Neural cell (in vitro differentiated cells): ENCODE measurements at regions not wholly inside any gene's neighbourhood (a gene's known extent, or its start where the extent isn't known, plus 50 kb on each side); places are given as distances from the start of the nearest gene placed in this dataset.

Experiments used
- H2AFZ ChIP-seq: fragments of 200-600, 300-800 bp; sonication (generic), shearing (Covaris generic); 2 replicates; pipeline ENCODE4 v1.6.0; 2014; ENCODE audit warnings: low read depth, mild to moderate bottlenecking, antibody characterized with exemption, low read length, moderate library complexity
- H3F3A ChIP-seq: fragments of 200-600 bp; shearing (Covaris generic); 2 replicates; pipeline ENCODE4 v1.6.1; 2016; ENCODE audit warnings: mild to moderate bottlenecking, moderate library complexity, mixed read lengths, antibody characterized with exemption, low read length; ENCODE audit not compliant: insufficient read depth, poor library complexity, severe bottlenecking
- H3K27ac ChIP-seq: fragments of 200-600, 300-800 bp; sonication (generic), shearing (Covaris generic); 2 replicates; pipeline ENCODE4 v1.5.1; 2014; ENCODE audit warnings: mild to moderate bottlenecking, low read length, moderate library complexity
- H3K27me3 ChIP-seq: fragments of 300-800, 200-600 bp; sonication (generic), shearing (Covaris generic); 2 replicates; pipeline ENCODE4 v1.6.0; 2014; ENCODE audit warnings: mild to moderate bottlenecking, low read depth, low read length, moderate library complexity; ENCODE audit not compliant: insufficient read depth
- H3K36me3 ChIP-seq: fragments of 300-800, 200-600 bp; sonication (generic), shearing (Covaris generic); 2 replicates; pipeline ENCODE4 v1.5.1; 2014; ENCODE audit warnings: mild to moderate bottlenecking, antibody characterized with exemption, low read length, moderate library complexity; ENCODE audit not compliant: insufficient read depth
- H3K4me2 ChIP-seq: fragments of 300-800, 200-600 bp; sonication (generic), shearing (Covaris generic); 2 replicates; pipeline ENCODE4 v1.6.0; 2014; ENCODE audit warnings: mild to moderate bottlenecking, low read length
- H3K4me3 ChIP-seq: fragments of 300-800, 200-600 bp; sonication (generic), shearing (Covaris generic); 2 replicates; pipeline ENCODE4 v1.5.1; 2014; ENCODE audit warnings: mild to moderate bottlenecking, low read length, moderate library complexity
- H3K79me2 ChIP-seq: fragments of 200-600 bp; shearing (Covaris generic); replicated peaks from 2 replicates; pipeline ENCODE4 v1.6.0; 2014; ENCODE audit warnings: mild to moderate bottlenecking, low read length, moderate library complexity; ENCODE audit not compliant: insufficient read depth
- H3K9ac ChIP-seq: fragments of 300-800, 200-600 bp; sonication (generic), shearing (Covaris generic); 2 replicates; pipeline ENCODE4 v1.6.1; 2016; ENCODE audit warnings: mild to moderate bottlenecking, low read length, mixed read lengths
- H3K9me2 ChIP-seq: fragments of 200-600 bp; shearing (Covaris generic); 2 replicates; pipeline ENCODE4 v1.6.1; 2016; ENCODE audit warnings: mild to moderate bottlenecking, low read length, mixed read lengths; ENCODE audit not compliant: insufficient read depth
- H3K9me3 ChIP-seq: fragments of 200-600, 300-800 bp; sonication (generic), shearing (Covaris generic); 2 replicates; pipeline ENCODE4 v1.6.1; 2016; ENCODE audit warnings: mild to moderate bottlenecking, mixed run types, low read length, moderate library complexity, mixed read lengths
- H4K20me1 ChIP-seq: fragments of 200-600 bp; shearing (Covaris generic); 2 replicates; pipeline ENCODE4 v1.6.1; 2016; ENCODE audit warnings: mild to moderate bottlenecking, mixed run types; ENCODE audit not compliant: insufficient read depth
- EP300 ChIP-seq: fragments of 450-650 bp; conservative IDR thresholded peaks from 2 replicates; pipeline ENCODE4 v1.6.1; 2014; ENCODE audit warnings: antibody characterized with exemption, mild to moderate bottlenecking, moderate library complexity; ENCODE audit not compliant: poor library complexity, severe bottlenecking
- EZH2 ChIP-seq: fragments of 200-600, 300-800 bp; shearing (Covaris generic), sonication (generic); IDR thresholded peaks from 2 replicates; pipeline ENCODE4 v1.6.1; 2014; ENCODE audit warnings: antibody characterized with exemption, low read length, borderline replicate concordance, mild to moderate bottlenecking; ENCODE audit not compliant: insufficient read depth, poor library complexity, severe bottlenecking
- MXI1 ChIP-seq: fragments of 450-650 bp; conservative IDR thresholded peaks from 2 replicates; pipeline ENCODE4 v1.6.1; 2014; ENCODE audit warnings: antibody characterized with exemption, mild to moderate bottlenecking; ENCODE audit not compliant: poor library complexity, severe bottlenecking
- POLR2AphosphoS5 ChIP-seq: IDR thresholded peaks from 2 replicates; pipeline ENCODE4 v1.6.1; 2012
- RAD21 ChIP-seq: fragments of 450-650 bp; conservative IDR thresholded peaks from 2 replicates; pipeline ENCODE4 v1.6.1; 2014; ENCODE audit warnings: antibody characterized with exemption, mild to moderate bottlenecking, moderate library complexity
- REST ChIP-seq: IDR thresholded peaks from 2 replicates; pipeline ENCODE4 v1.6.1; 2012; ENCODE audit warnings: borderline replicate concordance
- SMC3 ChIP-seq: fragments of 450-650 bp; conservative IDR thresholded peaks from 2 replicates; pipeline ENCODE4 v1.6.1; 2014; ENCODE audit warnings: antibody characterized with exemption, mild to moderate bottlenecking, moderate library complexity; ENCODE audit not compliant: poor library complexity
- TAF1 ChIP-seq: IDR thresholded peaks from 2 replicates; pipeline ENCODE4 v1.6.1; 2012; ENCODE audit warnings: low read depth
- TF ChIP-seq, protein P1 (sequence below): fragments of 450-650 bp; IDR thresholded peaks from 2 replicates; pipeline ENCODE4 v1.5.1; 2014; ENCODE audit warnings: antibody characterized with exemption, mild to moderate bottlenecking, moderate library complexity; ENCODE audit not compliant: poor library complexity, severe bottlenecking

GRCh38 chr5:126360467-126360866 is 62.7 kb upstream of the GRAMD2B start:
- no peaks in the 10 kb centered on the region for H3K9me2 ChIP-seq
- no peak overlapping the region for H3K9ac ChIP-seq
- H4K20me1 ChIP-seq: no peaks in the 10 kb centered on the region
- no peaks in the 10 kb centered on the region for H3K36me3 ChIP-seq
- H3K27me3 ChIP-seq: no peaks in the 10 kb centered on the region
- no peaks in the 10 kb centered on the region for H3F3A ChIP-seq
- H3K27ac ChIP-seq: no peak overlapping the region
- no peak overlapping the region for H2AFZ ChIP-seq
- no peak overlapping the region for H3K4me2 ChIP-seq
- TF ChIP-seq REST (no peak), POLR2AphosphoS5 (no peak), RAD21 (no peak), TAF1 (no peak), SMC3 (no peak), MXI1 (no peak), EP300 (no peak), EZH2 (no peak)
- TF ChIP-seq, protein P1, sequence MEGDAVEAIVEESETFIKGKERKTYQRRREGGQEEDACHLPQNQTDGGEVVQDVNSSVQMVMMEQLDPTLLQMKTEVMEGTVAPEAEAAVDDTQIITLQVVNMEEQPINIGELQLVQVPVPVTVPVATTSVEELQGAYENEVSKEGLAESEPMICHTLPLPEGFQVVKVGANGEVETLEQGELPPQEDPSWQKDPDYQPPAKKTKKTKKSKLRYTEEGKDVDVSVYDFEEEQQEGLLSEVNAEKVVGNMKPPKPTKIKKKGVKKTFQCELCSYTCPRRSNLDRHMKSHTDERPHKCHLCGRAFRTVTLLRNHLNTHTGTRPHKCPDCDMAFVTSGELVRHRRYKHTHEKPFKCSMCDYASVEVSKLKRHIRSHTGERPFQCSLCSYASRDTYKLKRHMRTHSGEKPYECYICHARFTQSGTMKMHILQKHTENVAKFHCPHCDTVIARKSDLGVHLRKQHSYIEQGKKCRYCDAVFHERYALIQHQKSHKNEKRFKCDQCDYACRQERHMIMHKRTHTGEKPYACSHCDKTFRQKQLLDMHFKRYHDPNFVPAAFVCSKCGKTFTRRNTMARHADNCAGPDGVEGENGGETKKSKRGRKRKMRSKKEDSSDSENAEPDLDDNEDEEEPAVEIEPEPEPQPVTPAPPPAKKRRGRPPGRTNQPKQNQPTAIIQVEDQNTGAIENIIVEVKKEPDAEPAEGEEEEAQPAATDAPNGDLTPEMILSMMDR: no peak
- H3K4me3 ChIP-seq: no peak overlapping the region
- H3K79me2 ChIP-seq: no peaks in the 10 kb centered on the region
- H3K9me3 ChIP-seq: no peaks in the 10 kb centered on the region

- no peaks in the 10 kb centered on the region for H3K9me2 ChIP-seq
- no peak overlapping the region for H3K4me2 ChIP-seq
- no peaks in the 10 kb centered on the region for H3K9me3 ChIP-seq
- no peak for TF ChIP-seq TAF1
- TF ChIP-seq POLR2AphosphoS5: no peak
- no peak for TF ChIP-seq EP300
- TF ChIP-seq SMC3: no peak
- TF ChIP-seq EZH2: no peak
- no peak for TF ChIP-seq RAD21
- TF ChIP-seq REST: no peak
- TF ChIP-seq MXI1: no peak
- TF ChIP-seq, protein P1: no peak
- H4K20me1 ChIP-seq: no peaks in the 10 kb centered on the region
- H2AFZ ChIP-seq: no peak overlapping the region
- no peaks in the 10 kb centered on the region for H3K36me3 ChIP-seq
- no peaks in the 10 kb centered on the region for H3K27me3 ChIP-seq
- H3K4me3 ChIP-seq: no peak overlapping the region
- H3F3A ChIP-seq: no peaks in the 10 kb centered on the region
- H3K27ac ChIP-seq: no peak overlapping the region
- no peak overlapping the region for H3K9ac ChIP-seq
- H3K79me2 ChIP-seq: no peaks in the 10 kb centered on the region
Observed at GRCh38 chr5:126363658-126364057, 59.6 kb upstream of the GRAMD2B start.
